ENCODE measurements at regions not wholly inside any gene's neighbourhood (a gene's known extent, or its start where the extent isn't known, plus 50 kb on each side); places are given as distances from the start of the nearest gene placed in this dataset.

DNA sequence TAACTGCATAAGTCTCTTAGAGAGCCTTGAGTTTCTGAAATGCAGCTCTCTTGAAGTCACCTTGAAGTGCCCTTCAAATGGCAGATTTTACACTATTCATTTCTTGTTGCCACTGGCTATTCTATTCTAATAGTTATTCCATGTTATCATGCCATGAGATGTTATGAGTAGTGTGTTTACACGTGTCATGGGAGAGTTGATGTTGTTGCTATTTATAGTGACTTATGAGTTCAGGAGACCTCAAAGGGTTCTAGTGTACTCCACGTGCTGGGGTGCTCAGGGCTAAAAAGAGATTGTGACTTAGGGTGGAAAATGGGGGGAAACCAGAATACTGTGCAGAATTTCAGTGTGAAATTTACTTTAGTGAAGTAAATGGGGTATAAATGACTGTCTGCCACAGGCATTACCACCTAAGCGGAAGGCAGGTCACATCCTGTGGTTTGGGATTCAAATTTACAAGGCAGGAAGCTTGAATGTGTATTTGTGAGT, 77.1 kb upstream of the SLC4A4 start:
- Histone ChIP-seq H4K20me1 (ENCODE audit: insufficient read depth) (no peaks in the 10 kb centered on the region), H3F3A (ENCODE audit: insufficient read depth, low read depth) (no peaks in the 10 kb centered on the region), H3K79me2 (ENCODE audit: low read depth) (no peaks in the 10 kb centered on the region), H3K4me1 (replicated peaks; ENCODE audit: insufficient read depth) (no peaks in the 10 kb centered on the region), H3K4me2 (no peak overlapping the region), H2AFZ (no peak overlapping the region), H3K27me3 (ENCODE audit: insufficient read depth, low read depth) (no peaks in the 10 kb centered on the region), H3K9me2 (ENCODE audit: insufficient read depth) (no peaks in the 10 kb centered on the region), H3K4me3 (no peak overlapping the region), H3K9me3 (ENCODE audit: insufficient read depth, low read depth) (no peaks in the 10 kb centered on the region), H3K27ac (no peak overlapping the region), H3K36me3 (ENCODE audit: low read depth) (no peaks in the 10 kb centered on the region)
- intact Hi-C loops (cut with micrococcal nuclease; ENCODE audit: unreplicated experiment): no loop called here
- ChIA-PET CTCF (no interaction called here), POLR2A (ENCODE audit: unreplicated experiment) (no interaction called here)
- BruUV-seq (replicated peaks): no TSS peak
- DNase-seq: no peak
- TF ChIP-seq, protein P1, sequence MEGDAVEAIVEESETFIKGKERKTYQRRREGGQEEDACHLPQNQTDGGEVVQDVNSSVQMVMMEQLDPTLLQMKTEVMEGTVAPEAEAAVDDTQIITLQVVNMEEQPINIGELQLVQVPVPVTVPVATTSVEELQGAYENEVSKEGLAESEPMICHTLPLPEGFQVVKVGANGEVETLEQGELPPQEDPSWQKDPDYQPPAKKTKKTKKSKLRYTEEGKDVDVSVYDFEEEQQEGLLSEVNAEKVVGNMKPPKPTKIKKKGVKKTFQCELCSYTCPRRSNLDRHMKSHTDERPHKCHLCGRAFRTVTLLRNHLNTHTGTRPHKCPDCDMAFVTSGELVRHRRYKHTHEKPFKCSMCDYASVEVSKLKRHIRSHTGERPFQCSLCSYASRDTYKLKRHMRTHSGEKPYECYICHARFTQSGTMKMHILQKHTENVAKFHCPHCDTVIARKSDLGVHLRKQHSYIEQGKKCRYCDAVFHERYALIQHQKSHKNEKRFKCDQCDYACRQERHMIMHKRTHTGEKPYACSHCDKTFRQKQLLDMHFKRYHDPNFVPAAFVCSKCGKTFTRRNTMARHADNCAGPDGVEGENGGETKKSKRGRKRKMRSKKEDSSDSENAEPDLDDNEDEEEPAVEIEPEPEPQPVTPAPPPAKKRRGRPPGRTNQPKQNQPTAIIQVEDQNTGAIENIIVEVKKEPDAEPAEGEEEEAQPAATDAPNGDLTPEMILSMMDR (conservative IDR thresholded peaks at IDR 0.05): no peak
- TF ChIP-seq EZH2 (IDR thresholded peaks at IDR 0.05; ENCODE audit: low read depth): no peak

DNA sequence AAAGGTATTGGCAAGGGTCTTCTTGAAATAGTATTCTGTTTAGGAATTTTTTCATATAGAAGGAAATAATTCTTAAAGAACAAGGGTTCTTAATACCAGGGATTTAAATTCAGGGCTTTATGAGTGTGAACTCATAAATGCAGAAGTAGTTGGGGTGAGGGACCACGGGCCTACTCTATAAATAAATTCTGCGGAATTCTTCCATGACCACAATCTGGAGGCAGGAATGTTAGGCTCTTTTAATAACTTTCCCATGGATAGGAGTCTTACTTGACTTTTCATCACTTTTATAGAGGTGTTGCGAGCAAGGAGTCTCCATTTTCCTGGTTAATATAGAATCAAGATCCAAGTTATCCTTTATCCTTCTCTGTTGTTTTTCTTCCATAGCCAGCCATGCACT, 76.7 kb upstream of the SLC4A4 start:
- ChIA-PET CTCF (no interaction called here), POLR2A (ENCODE audit: unreplicated experiment) (no interaction called here)
- intact Hi-C loops (cut with micrococcal nuclease; ENCODE audit: unreplicated experiment): no loop called here
- Histone ChIP-seq H3K36me3 (ENCODE audit: low read depth) (no peaks in the 10 kb centered on the region), H3K4me2 (no peak overlapping the region), H2AFZ (no peak overlapping the region), H3K4me3 (no peak overlapping the region), H3K9me2 (ENCODE audit: insufficient read depth) (no peaks in the 10 kb centered on the region), H3F3A (ENCODE audit: insufficient read depth, low read depth) (no peaks in the 10 kb centered on the region), H3K27me3 (ENCODE audit: insufficient read depth, low read depth) (no peaks in the 10 kb centered on the region), H3K9me3 (ENCODE audit: insufficient read depth, low read depth) (no peaks in the 10 kb centered on the region), H3K27ac (no peak overlapping the region), H3K4me1 (replicated peaks; ENCODE audit: insufficient read depth) (no peaks in the 10 kb centered on the region), H4K20me1 (ENCODE audit: insufficient read depth) (no peaks in the 10 kb centered on the region), H3K79me2 (ENCODE audit: low read depth) (no peaks in the 10 kb centered on the region)
- no peak for DNase-seq
- BruUV-seq (replicated peaks): no TSS peak
- no peak for TF ChIP-seq EZH2 (IDR thresholded peaks at IDR 0.05; ENCODE audit: low read depth)
- TF ChIP-seq, protein P1 (conservative IDR thresholded peaks at IDR 0.05): no peak

DNA sequence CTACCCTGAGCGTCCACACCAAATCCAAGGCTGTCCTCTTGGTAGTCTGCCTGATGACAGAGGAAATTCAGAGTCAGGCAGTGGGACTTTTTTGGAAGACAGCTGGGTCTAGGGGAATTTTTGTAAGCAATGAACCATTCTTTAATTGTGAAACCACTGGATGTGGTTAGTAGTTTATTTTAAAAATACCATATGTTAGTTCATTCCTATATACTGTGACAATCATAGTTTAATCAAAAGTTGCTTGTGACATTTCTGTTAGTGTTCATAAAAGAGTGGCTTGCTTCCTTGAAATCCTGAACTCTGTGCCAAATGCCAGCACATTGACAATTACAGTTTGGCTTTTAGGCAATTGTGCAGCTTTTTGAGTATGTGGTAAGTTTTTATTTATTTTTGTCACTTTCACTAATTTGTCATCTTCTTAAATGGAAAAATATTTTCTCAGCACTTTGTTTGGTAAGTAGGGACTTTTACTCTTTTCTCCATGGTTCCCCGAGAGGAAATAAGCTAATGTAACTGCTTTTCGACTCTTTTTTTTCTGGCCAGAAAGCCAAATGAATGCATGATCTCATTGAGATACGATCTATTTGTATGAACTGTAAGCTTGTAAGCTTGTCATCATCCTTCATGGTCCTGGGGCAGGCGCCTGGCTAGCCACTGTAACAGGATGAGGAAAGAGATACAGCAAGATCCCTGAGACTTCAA, 72.6 kb upstream of the SLC4A4 start:
- no peak overlapping the region for H3K4me2 ChIP-seq

More for the DNA sequence above, 72.6 kb upstream of the SLC4A4 start:
- H4K20me1 ChIP-seq (ENCODE audit: insufficient read depth): no peaks in the 10 kb centered on the region
- no peaks in the 10 kb centered on the region for H3K4me1 ChIP-seq (replicated peaks; ENCODE audit: insufficient read depth)
- no peak overlapping the region for H2AFZ ChIP-seq
- no peaks in the 10 kb centered on the region for H3K27me3 ChIP-seq (ENCODE audit: insufficient read depth, low read depth)
- H3K9me3 ChIP-seq (ENCODE audit: insufficient read depth, low read depth): no peaks in the 10 kb centered on the region
- POLR2A ChIA-PET (ENCODE audit: unreplicated experiment): no interaction called here
- no peaks in the 10 kb centered on the region for H3K79me2 ChIP-seq (ENCODE audit: low read depth)
- intact Hi-C loops (cut with micrococcal nuclease; ENCODE audit: unreplicated experiment): no loop called here
- H3K9me2 ChIP-seq (ENCODE audit: insufficient read depth): no peaks in the 10 kb centered on the region
- no TSS peak for BruUV-seq (replicated peaks)
- H3K36me3 ChIP-seq (ENCODE audit: low read depth): no peaks in the 10 kb centered on the region
- DNase-seq: no peak
- CTCF ChIA-PET: interaction anchor here (0.6 kb wide), 1 partner anchor 256 kb away, joined by 3 read pairs; no protein-coding TSS in a partner anchor
- no peak overlapping the region for H3K27ac ChIP-seq
- H3K4me3 ChIP-seq: no peak overlapping the region
- TF ChIP-seq, protein P1 (conservative IDR thresholded peaks at IDR 0.05): no peak
- TF ChIP-seq EZH2 (IDR thresholded peaks at IDR 0.05; ENCODE audit: low read depth): no peak
- H3F3A ChIP-seq (ENCODE audit: insufficient read depth, low read depth): no peaks in the 10 kb centered on the region

All from PC-9 (cell line).